RWPE1 (cell line): ENCODE measurements at regions not wholly inside any gene's neighbourhood (a gene's known extent, or its start where the extent isn't known, plus 50 kb on each side); places are given as distances from the start of the nearest gene placed in this dataset.
"Not testable (repeated sequence)": the region's sequence is repeated elsewhere in the genome, so short reads cannot be mapped to it uniquely, and the experiment has no call there.

ENCODE experiments used
- CTCF ChIA-PET: fragments of 350-600 bp; sonication (Branson Sonifier 250); formaldehyde crosslinking; extraction: SDS; loops from one replicate; lab custom pipeline; 2021; lab: Yijun Ruan, JAX
- POLR2A ChIA-PET: fragments of 400-600 bp; formaldehyde crosslinking; extraction: SDS; loops from one replicate; lab custom pipeline; 2020; ENCODE audit warnings: antibody characterized with exemption; ENCODE audit not compliant: low non-redundant PET; lab: Yijun Ruan, JAX
- DNase-seq: peaks from one replicate; pipeline ENCODE4 v3.0.0; 2012; ENCODE audit warnings: low spot score
- H3K27ac ChIP-seq: fragments of 450-650 bp; 2 replicates; pipeline ENCODE4 v1.5.1; 2017
- TF ChIP-seq, protein P1 (sequence below): fragments of 450-650 bp; conservative IDR thresholded peaks from 2 replicates; pipeline ENCODE4 v1.5.1; 2017; ENCODE audit warnings: low read depth, mild to moderate bottlenecking

DNA sequence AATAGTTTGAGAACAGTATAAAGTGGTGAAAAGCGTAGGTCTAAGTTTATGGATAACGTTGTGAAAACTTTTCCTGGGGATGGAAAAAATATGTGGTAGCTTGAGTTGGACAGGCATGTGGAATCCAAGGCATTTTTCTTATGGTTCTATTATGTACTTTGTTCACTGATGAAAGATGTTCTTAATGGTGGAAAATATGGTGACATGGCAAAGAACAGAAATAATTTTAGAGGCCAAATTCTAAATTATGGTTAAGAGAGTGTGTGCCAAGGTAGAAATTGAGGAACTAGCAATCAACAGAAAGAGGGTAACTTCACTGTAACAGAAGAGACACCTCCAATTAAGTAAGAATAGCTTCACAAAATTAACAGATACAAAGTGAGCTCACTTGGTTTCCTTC is 427.8 kb downstream of the SLC6A15 start:
- POLR2A ChIA-PET = no interaction called here
- no peak for DNase-seq
- H3K27ac ChIP-seq = no peak overlapping the region
- TF ChIP-seq, protein P1, sequence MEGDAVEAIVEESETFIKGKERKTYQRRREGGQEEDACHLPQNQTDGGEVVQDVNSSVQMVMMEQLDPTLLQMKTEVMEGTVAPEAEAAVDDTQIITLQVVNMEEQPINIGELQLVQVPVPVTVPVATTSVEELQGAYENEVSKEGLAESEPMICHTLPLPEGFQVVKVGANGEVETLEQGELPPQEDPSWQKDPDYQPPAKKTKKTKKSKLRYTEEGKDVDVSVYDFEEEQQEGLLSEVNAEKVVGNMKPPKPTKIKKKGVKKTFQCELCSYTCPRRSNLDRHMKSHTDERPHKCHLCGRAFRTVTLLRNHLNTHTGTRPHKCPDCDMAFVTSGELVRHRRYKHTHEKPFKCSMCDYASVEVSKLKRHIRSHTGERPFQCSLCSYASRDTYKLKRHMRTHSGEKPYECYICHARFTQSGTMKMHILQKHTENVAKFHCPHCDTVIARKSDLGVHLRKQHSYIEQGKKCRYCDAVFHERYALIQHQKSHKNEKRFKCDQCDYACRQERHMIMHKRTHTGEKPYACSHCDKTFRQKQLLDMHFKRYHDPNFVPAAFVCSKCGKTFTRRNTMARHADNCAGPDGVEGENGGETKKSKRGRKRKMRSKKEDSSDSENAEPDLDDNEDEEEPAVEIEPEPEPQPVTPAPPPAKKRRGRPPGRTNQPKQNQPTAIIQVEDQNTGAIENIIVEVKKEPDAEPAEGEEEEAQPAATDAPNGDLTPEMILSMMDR = no peak
- CTCF ChIA-PET = no interaction called here

- TF ChIP-seq, protein P1 = no peak
- POLR2A ChIA-PET = no interaction called here
- no peak for DNase-seq
- no peak overlapping the region for H3K27ac ChIP-seq
- CTCF ChIA-PET = no interaction called here
Measured at GRCh38 chr12:84480803-84481202, 431.8 kb downstream of the SLC6A15 start.

DNA sequence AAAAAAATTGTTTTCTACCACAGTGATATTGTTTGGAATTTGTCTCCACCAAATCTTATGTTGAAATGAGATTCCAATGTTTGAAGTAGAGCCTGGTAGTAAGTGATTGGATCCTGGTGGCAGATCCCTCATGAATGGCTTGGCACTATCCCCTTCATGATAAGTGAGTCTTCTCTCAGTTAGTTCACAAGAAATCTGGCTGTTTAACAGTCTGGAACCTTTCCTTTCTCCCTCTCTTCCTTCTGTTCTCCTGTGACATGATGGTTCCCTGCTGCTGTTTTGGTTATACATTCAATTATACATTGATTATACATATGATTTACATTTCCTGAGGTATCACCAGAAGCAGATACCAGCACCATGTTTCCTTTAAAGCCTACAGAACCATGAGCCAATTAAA is 442.2 kb downstream of the SLC6A15 start:
- DNase-seq = no peak
- no peak overlapping the region for H3K27ac ChIP-seq
- ChIA-PET CTCF (no interaction called here), POLR2A (no interaction called here)
- TF ChIP-seq, protein P1 = no peak

DNA sequence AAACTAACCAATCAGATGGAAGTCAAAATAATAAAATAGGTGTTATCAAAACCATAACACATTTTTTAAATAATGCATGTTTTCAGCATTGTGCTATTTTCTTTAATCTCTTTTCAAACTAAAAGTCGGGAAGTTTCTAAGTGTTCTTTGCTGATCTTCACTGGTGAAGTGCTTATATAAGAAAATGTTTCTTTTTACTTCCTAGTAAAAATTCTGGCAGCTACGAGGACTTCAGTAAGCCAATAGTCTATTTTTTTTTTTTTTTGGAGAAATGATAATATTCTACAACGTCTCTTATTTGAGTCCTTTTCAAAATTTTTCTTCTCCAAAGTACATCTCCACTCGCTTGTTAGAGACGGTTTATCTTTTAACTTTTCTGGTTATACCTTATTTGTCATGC is 448.0 kb downstream of the SLC6A15 start:
- no peak overlapping the region for H3K27ac ChIP-seq
- ChIA-PET POLR2A (no interaction called here), CTCF (interaction anchor here (0.7 kb wide), 1 partner anchor 1534 kb away, joined by 3 read pairs; no protein-coding TSS in a partner anchor)
- no peak for DNase-seq
- TF ChIP-seq, protein P1 = no peak

GRCh38 chr12:84463741-84464495 is 448.7 kb downstream of the SLC6A15 start:
- TF ChIP-seq, protein P1 = no peak
- ChIA-PET CTCF (interaction anchor here (0.7 kb wide), 1 partner anchor 1533 kb away, joined by 3 read pairs; no protein-coding TSS in a partner anchor), POLR2A (no interaction called here)
- H3K27ac ChIP-seq = no peak overlapping the region
- DNase-seq = no peak

DNA sequence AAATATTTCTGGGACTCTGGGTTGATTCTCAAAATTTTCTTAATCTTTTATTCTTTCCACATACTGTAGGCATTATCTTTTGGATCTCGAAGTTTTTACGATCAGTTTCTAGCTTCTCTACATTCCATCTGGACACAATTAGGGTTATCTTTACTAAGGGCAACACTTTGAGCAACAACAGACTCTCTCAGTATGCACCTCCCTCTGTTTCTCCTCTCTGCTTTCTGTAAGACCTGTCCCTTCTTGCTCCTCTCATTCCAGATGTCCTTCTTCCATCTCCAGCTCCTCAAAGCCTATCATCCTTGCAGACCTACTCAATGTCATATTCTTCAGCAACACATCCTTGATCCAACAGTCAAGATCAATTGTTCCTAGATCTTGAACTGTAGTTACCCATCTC is 457.0 kb downstream of the SLC6A15 start:
- TF ChIP-seq, protein P1 = no peak
- H3K27ac ChIP-seq = no peak overlapping the region
- CTCF ChIA-PET = interaction anchor here (0.6 to 0.7 kb wide), 2 partner anchors 281 to 303 kb away, joined by 4 to 5 read pairs; no protein-coding TSS in a partner anchor
- POLR2A ChIA-PET = no interaction called here
- no peak for DNase-seq

DNA sequence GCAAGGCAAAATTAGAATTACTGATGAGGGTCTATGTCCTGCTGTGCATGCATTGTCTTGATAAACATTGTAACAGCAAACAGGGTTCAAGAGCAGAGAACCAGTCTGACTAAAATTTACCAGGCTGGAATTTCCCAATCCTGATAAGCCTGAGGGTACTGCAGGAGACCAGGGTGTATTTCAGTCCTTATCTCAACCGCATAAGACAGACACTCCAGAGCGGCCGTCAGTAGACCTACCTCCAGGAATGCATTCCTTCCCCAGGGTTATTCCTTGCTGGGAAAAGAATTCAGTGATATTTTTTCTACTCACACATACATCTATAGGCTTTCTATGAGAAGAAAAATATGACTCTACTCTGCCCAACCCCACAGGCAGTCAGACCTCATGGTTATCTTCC is 466.1 kb downstream of the SLC6A15 start:
- POLR2A ChIA-PET, CTCF ChIA-PET, DNase-seq, H3K27ac ChIP-seq: not testable (repeated sequence)
